Left cardiac atrium (tissue), 4 donors: ENCODE measurements at regions not wholly inside any gene's neighbourhood (a gene's known extent, or its start where the extent isn't known, plus 50 kb on each side); places are given as distances from the start of the nearest gene placed in this dataset.

ENCODE experiments used
- ATAC-seq, 2 donors: fragments of 200-7000 bp; cut with Tn5 transposase; one replicate each; pipeline ENCODE4 v1.9.1; 2020; ENCODE audit warnings: mild to moderate bottlenecking in 2 of 2, moderate library complexity in 2 of 2
- DNase-seq: peaks from one replicate; pipeline ENCODE4 v3.0.0-alpha.2; 2020
- intact Hi-C, 2 donors: fragments of 100-400 bp; cut with DNase I; formaldehyde crosslinking; loops; one replicate each; pipeline versions ENCODE4 v1.14.1 to v1.15.1; 2022 to 2023
- donor health status: DM: no; HTN: yes; CAD: no.
- donor health status: DM: no; HTN: yes; CAD: no; lungs with severe emphysema.
- donor health status: DM: yes; HTN: yes; CAD: no.
- donor health status: Dilated cardiomyopathy.

DNA sequence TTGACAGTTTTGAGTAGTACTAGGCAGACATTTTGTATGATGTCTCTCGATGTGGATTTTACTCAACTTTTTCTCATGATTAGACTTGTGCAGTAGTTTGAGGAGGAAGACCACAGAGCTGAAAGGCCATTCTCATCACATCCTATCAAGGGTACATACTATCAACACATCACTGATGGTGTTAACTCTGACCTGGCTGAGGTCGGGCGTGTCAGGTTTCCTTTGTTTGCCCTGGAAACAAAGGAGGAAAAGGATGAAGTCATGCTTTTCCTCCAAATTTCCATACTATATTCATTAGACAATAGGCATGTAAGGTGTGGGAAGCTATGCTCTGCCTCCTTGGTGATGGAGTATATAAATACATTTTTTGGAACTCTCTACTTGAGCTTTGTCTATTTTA is 211.1 kb downstream of the DSEL start:
- ATAC-seq (no peak), DNase-seq (no peak)
- intact Hi-C loops: no loop called here

DNA sequence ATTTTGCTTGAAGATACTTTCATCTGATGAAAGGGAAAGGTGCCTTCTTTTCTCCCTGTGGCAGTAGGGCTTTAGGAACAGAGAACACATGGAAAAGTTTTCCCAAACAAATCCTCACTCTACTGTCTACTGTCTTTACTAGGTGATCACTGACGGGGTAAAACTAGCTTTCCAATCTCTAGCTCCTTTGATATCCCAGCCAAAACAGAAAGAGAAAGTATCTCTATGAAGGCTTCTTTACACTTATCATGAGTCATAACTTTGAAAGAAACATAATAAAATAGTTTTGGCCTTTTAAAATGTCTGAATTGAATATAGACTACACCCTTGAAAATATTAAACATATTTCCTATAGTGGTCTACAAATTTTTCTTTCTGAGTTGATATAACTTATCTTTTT is 214.5 kb downstream of the DSEL start:
- DNase-seq (no peak), ATAC-seq (no peak)
- intact Hi-C loops: no loop called here

DNA sequence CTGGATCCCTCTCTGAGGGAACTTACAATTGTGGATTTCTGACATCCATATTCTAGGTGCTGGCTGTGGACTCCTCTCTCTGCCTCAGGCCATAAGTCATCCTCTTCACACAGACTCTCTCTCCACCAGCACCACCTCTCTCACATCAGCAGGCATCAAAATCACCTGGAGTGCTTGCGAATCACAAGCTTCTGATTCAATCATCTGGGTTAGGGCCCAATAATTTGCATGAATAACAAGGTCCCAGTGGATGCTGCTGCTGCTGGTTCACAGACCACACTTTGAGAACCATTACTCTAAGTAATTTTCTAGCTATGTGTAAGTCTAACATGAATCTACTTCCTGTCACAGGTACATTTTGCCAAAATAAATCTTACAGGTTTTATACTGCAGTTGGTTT is 214.9 kb downstream of the DSEL start:
- ATAC-seq: no peak
- DNase-seq: no peak
- intact Hi-C loops: no loop called here

DNA sequence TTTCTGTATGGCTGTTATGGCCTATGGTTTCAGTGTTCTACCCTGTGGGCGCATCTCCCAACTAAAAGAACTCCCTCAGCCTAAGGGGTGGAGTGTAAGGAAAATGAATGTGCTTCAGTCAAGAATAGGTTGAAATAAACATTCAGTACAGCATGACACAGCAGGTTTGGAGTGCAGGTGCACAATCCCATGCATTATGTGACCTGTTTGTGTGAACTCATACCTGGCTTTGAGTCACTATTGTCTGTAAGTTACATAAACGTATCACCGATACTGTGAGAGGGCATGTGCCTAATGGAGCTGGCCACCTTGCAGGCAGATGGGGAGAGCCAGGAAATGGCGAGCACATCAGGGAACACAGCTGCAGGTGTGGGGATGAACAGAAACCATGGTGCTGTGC is 216.0 kb downstream of the DSEL start:
- intact Hi-C loops: no loop called here
- no peak for DNase-seq
- ATAC-seq: no peak

DNA sequence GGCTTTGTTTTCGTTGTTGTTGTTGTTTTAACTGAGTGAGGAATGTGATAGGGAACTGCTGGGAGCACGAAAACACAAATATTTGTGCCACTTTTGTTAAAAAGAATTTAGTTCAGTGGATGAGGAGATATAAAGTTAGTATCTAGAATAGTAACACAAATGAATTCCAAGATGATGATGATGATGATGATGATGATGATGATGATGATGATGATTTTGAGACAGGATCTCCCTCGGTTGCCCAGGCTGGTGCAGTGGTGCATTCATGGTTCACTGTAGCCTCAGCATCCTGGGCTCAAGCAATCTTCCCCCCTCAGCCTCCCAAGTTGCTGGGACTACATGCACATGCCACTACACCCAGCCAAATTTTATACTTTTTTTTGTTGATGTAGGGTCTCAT is 223.7 kb downstream of the DSEL start:
- intact Hi-C loops: no loop called here
- no peak for DNase-seq
- no peak for ATAC-seq

- intact Hi-C loops: no loop called here
- ATAC-seq (no peak), DNase-seq (no peak)
These were observed 226.1 kb downstream of the DSEL start for GRCh38 chr18:67290421-67290820.

GRCh38 chr18:67285583-67285982 is 230.9 kb downstream of the DSEL start:
- ATAC-seq (no peak), DNase-seq (no peak)
- intact Hi-C loops: no loop called here

GRCh38 chr18:67282796-67283195 is 233.7 kb downstream of the DSEL start:
- ATAC-seq (no peak), DNase-seq (no peak)
- intact Hi-C loops: no loop called here

DNA sequence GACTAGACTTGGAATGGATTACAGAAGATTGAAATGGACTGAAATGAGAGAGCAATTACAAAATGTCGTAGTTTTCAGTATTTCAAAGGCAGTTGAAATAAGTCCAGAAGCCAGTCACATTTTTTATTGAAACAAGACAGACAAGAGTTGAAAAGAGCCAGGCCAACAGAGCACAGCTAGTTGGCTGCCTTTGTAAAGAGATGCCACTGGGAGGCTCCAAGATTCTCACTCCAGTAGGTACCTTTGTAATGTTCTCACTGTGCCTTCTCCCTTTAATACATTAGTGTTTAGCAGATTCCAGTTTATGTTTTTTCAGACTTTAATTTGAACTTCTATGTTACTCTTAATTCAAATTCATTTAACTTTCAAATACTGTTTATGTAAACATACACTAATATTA is 234.8 kb downstream of the DSEL start:
- intact Hi-C loops: no loop called here
- DNase-seq (no peak), ATAC-seq (no peak)

DNA sequence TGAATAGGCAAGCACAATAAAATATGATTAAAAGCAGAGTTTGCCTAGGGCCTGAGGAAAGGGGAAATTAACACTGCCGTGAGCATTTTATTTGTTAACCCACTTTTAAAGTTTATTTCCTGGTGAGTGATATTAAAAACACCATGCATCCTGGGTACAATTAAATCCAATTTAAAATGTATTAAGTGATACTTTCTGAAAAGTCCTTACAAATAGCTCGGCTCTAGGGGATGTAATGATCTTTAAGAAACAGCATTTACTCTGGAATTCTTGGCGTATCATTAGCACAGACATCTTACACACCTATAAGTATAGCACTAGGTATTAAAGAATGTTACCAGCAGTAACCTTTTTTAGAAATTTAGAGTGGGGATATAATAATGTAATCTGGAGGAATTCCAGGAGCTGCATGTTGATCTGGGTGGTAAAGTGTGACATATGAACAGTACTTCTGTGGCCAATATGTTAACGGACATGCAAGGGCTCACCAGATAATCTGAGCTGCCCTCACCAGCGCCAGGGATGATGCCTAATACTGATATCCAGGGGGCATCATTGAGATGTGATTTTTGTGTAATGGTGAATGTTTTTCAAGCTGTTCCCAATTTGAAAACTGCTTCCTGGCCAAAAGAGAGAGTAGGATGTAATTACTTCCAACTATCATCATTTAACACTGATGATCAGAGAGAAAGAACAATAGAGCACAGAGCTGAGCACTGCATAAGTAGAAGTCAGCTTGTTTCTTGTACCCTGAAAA is 235.9 kb downstream of the DSEL start:
- ATAC-seq (no peak), DNase-seq (no peak)
- intact Hi-C loops: no loop called here

DNA sequence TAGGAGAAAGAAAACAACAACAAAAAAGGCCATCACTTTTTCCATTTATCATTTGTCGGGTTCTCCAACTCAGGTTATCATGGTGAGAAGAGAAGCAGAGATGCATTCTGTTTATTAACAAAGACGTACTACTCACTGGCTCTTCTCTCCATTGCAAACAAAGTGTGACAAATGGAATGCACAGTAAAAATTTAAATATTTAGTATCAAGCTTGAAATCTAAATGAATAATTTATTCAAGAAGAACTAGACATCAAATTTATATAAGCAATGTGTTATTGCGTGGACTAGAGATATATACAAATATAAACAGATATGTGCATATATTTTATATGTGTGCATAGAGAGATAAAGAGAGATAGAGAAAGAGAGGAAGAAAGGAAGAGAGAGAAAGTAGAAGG is 236.5 kb downstream of the DSEL start:
- intact Hi-C loops: no loop called here
- DNase-seq (no peak), ATAC-seq (no peak)

GRCh38 chr18:67278984-67279383 is 237.5 kb downstream of the DSEL start:
- ATAC-seq (no peak), DNase-seq (no peak)
- intact Hi-C loops: no loop called here

GRCh38 chr18:67276638-67277037 is 239.9 kb downstream of the DSEL start:
- DNase-seq (no peak), ATAC-seq (no peak)
- intact Hi-C loops: no loop called here

DNA sequence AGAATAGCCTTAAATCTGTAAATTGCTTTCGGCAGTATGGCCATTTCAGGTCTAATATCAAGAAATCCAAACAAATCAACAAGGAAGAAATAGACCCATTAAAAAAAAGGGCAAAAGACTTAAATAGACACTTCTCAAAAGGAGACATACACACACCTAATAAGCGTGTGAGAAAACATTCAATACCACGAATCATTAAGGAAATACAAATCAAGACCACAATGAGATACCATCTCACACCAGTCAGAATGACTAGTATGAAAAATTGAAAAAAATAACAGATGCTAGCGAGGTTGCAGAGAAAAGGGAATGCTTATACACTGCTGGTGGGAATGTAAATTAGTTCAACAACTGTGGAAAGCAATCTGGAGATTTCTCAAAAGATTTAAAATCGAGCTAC is 243.2 kb downstream of the DSEL start:
- intact Hi-C loops: no loop called here
- ATAC-seq (no peak), DNase-seq (no peak)

DNA sequence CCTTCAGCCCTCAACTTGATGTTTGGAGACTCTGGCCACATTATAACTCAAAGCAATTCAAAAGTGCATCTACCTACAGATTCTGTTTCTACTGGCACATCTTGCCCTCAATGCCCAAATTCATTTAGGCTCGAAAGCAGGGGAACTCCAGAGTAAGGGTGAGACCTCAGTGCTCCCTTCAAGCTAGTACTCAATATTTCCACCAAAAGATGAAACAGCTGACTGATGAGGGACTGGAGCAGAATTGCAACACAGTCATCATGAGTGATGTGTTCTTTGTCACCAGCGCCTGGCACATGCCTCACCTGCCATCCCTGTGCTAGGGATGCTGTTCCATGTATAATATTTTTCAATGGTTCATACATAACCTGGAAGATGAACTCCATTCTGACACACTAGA is 247.3 kb downstream of the DSEL start:
- intact Hi-C loops: no loop called here
- ATAC-seq: no peak
- DNase-seq: no peak

DNA sequence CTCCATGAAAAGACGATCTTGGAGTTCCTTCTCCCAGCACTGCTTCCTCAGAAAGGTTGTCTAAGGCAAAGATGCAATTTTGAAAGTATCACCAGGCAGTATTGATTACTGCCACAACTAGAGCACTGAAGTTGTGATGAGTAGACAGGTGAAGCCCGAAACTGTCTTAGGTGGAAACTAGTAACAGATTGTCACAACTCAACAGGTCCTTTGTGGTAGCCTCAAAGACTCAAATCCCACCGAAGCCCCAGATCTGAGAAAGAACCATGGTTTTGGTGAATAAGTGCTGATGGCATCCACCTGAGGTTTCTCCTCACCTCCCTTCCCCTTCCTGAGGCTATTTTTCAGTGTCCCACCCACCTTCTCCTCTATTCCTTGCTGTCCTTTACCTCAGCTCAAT is 248.0 kb downstream of the DSEL start:
- intact Hi-C loops: no loop called here
- DNase-seq (no peak), ATAC-seq (no peak)

DNA sequence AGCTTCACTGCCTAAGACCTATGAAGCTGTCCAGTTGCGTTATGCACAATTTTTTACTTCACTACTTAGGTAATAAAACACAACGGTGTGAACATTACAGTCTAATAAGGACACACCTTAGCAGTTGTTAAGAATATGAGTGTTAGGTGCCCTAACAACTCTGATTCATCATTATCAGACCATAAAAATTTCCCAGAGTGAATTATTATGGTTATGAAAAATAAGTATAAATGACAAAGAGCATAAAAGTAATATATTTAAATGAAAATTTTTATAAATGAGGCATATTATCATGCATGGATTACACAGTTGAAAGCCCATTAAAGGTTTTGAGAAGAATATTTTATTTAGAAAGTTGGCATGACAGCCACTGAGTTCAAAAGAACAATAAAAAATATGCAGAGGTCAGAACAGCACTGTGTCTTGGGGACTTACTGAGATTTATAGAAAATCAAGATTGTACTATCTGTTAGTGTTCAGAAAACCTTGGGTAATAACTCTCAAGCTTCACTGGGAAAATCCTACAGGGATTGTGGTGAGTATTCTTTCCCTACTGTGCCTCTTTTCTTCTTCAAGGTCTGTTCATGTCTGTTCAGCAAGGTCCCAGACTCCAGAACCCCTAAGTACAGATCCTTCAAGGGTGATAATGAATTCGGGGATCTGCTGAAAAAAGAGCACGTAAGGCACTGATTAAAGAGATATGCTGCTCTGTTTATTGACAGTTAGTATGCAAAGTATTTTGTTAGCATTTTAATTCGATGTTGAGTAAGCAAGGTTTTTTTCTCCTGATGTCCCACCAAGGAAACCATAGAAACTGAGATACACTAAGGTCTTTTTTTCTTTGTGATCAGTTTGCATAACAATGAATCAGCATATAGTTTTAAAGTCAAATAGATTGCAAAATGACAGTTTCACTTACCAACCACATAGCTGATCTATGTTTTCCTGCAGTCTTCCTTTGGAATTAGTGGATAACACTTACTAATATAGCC is 250.0 kb downstream of the DSEL start:
- no peak for DNase-seq
- ATAC-seq: no peak
- intact Hi-C loops: no loop called here

DNA sequence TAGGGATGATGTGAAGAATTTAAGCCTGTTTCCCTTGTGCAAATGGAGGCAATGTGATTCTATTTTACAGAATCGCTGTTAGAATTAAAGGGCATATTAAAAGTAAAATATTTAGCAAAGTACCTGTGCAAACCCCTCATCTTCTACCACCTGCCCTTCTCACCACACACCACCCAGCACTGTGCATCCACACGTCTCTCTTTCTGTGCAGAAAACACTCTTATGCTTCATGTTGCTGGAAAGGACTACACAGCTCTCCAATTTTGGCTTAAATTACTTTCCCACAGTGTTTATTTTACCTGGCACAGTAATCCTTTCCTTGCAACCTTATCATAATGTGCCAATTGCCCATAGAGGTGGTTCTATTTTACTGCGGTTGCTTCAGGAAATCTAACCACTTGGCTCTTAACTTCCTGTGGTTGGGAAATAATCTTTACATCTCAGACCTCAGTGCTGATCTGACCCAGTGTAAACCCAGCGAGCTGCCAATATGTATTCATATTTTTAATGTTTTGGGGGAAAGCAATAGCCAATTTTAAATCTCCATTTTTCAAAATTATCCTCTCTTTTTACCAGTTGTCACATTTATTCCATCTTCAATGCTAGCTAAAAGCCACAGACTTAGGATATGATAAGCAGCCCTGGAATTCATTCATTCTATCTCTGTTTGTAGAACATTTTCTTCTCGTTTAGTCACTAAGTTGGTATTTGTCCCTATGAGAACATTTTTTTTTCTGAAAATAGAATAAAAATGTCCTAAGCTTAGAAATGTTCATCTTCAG is 250.9 kb downstream of the DSEL start:
- ATAC-seq (peak; percentile 41 to 59), DNase-seq (no peak)
- intact Hi-C loops: no loop called here

- intact Hi-C loops: no loop called here
- ATAC-seq (no peak), DNase-seq (no peak)
These were observed 254.5 kb downstream of the DSEL start for GRCh38 chr18:67261931-67262552.
